SK-N-SH (cell line): ENCODE measurements at regions not wholly inside any gene's neighbourhood (a gene's known extent, or its start where the extent isn't known, plus 50 kb on each side); places are given as distances from the start of the nearest gene placed in this dataset.

ENCODE experiments used
- CTCF ChIA-PET: fragments of 300-600, 350-600 bp; formaldehyde crosslinking; extraction: SDS; loops from one replicate; lab custom pipeline; 2021; lab: Yijun Ruan, JAX
- POLR2A ChIA-PET: fragments of 350-600 bp; sonication (Branson Sonifier 250); formaldehyde crosslinking; extraction: SDS; loops from one replicate; lab custom pipeline; 2020; ENCODE audit warnings: antibody characterized with exemption, inconsistent platforms; lab: Yijun Ruan, JAX
- DNase-seq: peaks from one replicate; pipeline ENCODE4 v3.0.0; 2012
- H2AFZ ChIP-seq: fragments of 200-600 bp; sonication (generic); 2 replicates; pipeline ENCODE4 v1.8.1; 2016; ENCODE audit warnings: antibody characterized with exemption, mild to moderate bottlenecking, low read depth
- H3F3A ChIP-seq: fragments of 200-600 bp; sonication (generic); replicated peaks from 2 replicates; pipeline ENCODE3; 2016; ENCODE audit warnings: antibody characterized with exemption, mild to moderate bottlenecking; ENCODE audit not compliant: insufficient read depth
- H3K27ac ChIP-seq, 2 experiments: fragments of 200-500 bp in 1 of 2; fragments of 200-600 bp in 1 of 2; sonication (Bioruptor generic) in 1 of 2; sonication (generic), shearing (Covaris generic) in 1 of 2; 2 replicates each; pipeline versions ENCODE4 v1.5.1 to v1.6.1; 2014 to 2016; ENCODE audit warnings: low read depth in 2 of 2, inconsistent platforms in 1 of 2, low read length in 1 of 2, mild to moderate bottlenecking in 1 of 2, mixed read lengths in 1 of 2
- H3K27me3 ChIP-seq: fragments of 200-600 bp; sonication (generic), shearing (Covaris generic); 2 replicates; pipeline ENCODE4 v1.6.1; 2016; ENCODE audit warnings: mixed run types; ENCODE audit not compliant: insufficient read depth
- H3K36me3 ChIP-seq, 2 experiments: fragments of 200-500 bp in 1 of 2; fragments of 200-600 bp in 1 of 2; sonication (Bioruptor generic) in 1 of 2; sonication (generic) in 1 of 2; replicated peaks in 1 of 2; 2 replicates each; pipeline versions ENCODE3 to v1.5.1; 2014 to 2016; ENCODE audit warnings: low read length in 1 of 2, mild to moderate bottlenecking in 1 of 2; ENCODE audit not compliant: insufficient read depth in 2 of 2, control insufficient read depth in 1 of 2
- H3K4me1 ChIP-seq, 2 experiments: fragments of 200-500 bp in 1 of 2; fragments of 200-600 bp in 1 of 2; sonication (Bioruptor generic) in 1 of 2; sonication (generic), shearing (Covaris generic) in 1 of 2; 2 replicates each; pipeline versions ENCODE4 v1.5.1 to v1.6.1; 2014 to 2016; ENCODE audit warnings: low read depth in 1 of 2, low read length in 1 of 2, mixed run types in 1 of 2; ENCODE audit not compliant: insufficient read depth in 2 of 2, control insufficient read depth in 1 of 2
- H3K4me2 ChIP-seq: fragments of 200-600 bp; sonication (generic), shearing (Covaris generic); 2 replicates; pipeline ENCODE4 v1.6.1; 2017; ENCODE audit warnings: mixed run types
- H3K4me3 ChIP-seq, 2 experiments: fragments of 200-500 bp in 1 of 2; fragments of 200-600 bp in 1 of 2; sonication (Bioruptor generic) in 1 of 2; sonication (generic), shearing (Covaris generic) in 1 of 2; 2 replicates each; pipeline versions ENCODE4 v1.5.1 to v1.8.1; 2014 to 2016; ENCODE audit warnings: low read depth in 2 of 2, inconsistent platforms in 1 of 2, low read length in 1 of 2, mild to moderate bottlenecking in 1 of 2, mixed read lengths in 1 of 2, moderate library complexity in 1 of 2
- H3K79me2 ChIP-seq: fragments of 200-600 bp; sonication (generic); 2 replicates; pipeline ENCODE4 v1.8.1; 2017; ENCODE audit warnings: mild to moderate bottlenecking; ENCODE audit not compliant: insufficient read depth
- H3K9ac ChIP-seq: fragments of 200-600 bp; sonication (generic); 2 replicates; pipeline ENCODE4 v1.6.1; 2017; ENCODE audit warnings: mixed run types
- H3K9me2 ChIP-seq: fragments of 200-600 bp; sonication (generic); 2 replicates; pipeline ENCODE4 v1.6.1; 2017; ENCODE audit warnings: mixed run types
- H3K9me3 ChIP-seq: fragments of 200-600 bp; sonication (generic); 2 replicates; pipeline ENCODE4 v1.6.1; 2017; ENCODE audit warnings: mixed run types, mild to moderate bottlenecking, moderate library complexity
- H4K20me1 ChIP-seq: fragments of 200-600 bp; sonication (generic); 2 replicates; pipeline ENCODE4 v1.6.1; 2017; ENCODE audit warnings: mild to moderate bottlenecking, mixed run types; ENCODE audit not compliant: insufficient read depth
- CHD2 ChIP-seq: fragments of 150-350 bp; IDR thresholded peaks from 2 replicates; pipeline ENCODE4 v1.6.1; 2018; ENCODE audit warnings: low read length; ENCODE audit not compliant: partially characterized antibody
- CTCF ChIP-seq: fragments of 200-600 bp; sonication (generic); IDR thresholded peaks from 2 replicates; pipeline ENCODE4 v1.6.1; 2017; ENCODE audit warnings: antibody characterized with exemption, mild to moderate bottlenecking, moderate library complexity
- ELF1 ChIP-seq: IDR thresholded peaks from 2 replicates; pipeline ENCODE4 v1.4.0; 2012
- EP300 ChIP-seq, 2 experiments: IDR thresholded peaks; 2 replicates each; pipeline versions ENCODE4 v1.4.0 to v1.6.1; 2012; ENCODE audit warnings: borderline replicate concordance in 1 of 2, low read depth in 1 of 2, low read length in 1 of 2
- FOSL2 ChIP-seq: IDR thresholded peaks from 2 replicates; pipeline ENCODE4 v1.4.0; 2012; ENCODE audit warnings: low read depth, mild to moderate bottlenecking, moderate library complexity, borderline replicate concordance
- FOXJ3 ChIP-seq: sonication (generic); formaldehyde crosslinking; IDR thresholded peaks from 2 replicates; pipeline ENCODE4 v1.5.1; 2020; ENCODE audit warnings: mild to moderate bottlenecking, missing genetic modification reagents
- FOXM1 ChIP-seq: IDR thresholded peaks from 2 replicates; pipeline ENCODE4 v1.4.0; 2012; ENCODE audit warnings: low read depth, mild to moderate bottlenecking
- GATA2 ChIP-seq: sonication (generic); formaldehyde crosslinking; IDR thresholded peaks from 2 replicates; pipeline ENCODE4 v1.5.0; 2020; ENCODE audit warnings: mild to moderate bottlenecking, missing genetic modification reagents
- IRF3 ChIP-seq: fragments of 150-350 bp; IDR thresholded peaks from 2 replicates; pipeline ENCODE4 v1.6.1; 2016; ENCODE audit warnings: mild to moderate bottlenecking, low read depth, low read length
- JUND ChIP-seq: IDR thresholded peaks from 2 replicates; pipeline ENCODE4 v1.4.0; 2012
- MAX ChIP-seq: IDR thresholded peaks from 2 replicates; pipeline ENCODE4 v1.4.0; 2012; ENCODE audit warnings: low read depth
- MXI1 ChIP-seq: IDR thresholded peaks from 2 replicates; pipeline ENCODE4 v1.6.1; 2012; ENCODE audit warnings: mild to moderate bottlenecking, low read depth, low read length, improper control_type of control experiment
- NRF1 ChIP-seq: IDR thresholded peaks from 2 replicates; pipeline ENCODE4 v1.6.1; 2012; ENCODE audit warnings: low read depth, mild to moderate bottlenecking, low read length
- PBX3 ChIP-seq: IDR thresholded peaks from 2 replicates; pipeline ENCODE4; 2012
- POLR2AphosphoS5 ChIP-seq: IDR thresholded peaks from 2 replicates; pipeline ENCODE4 v1.6.1; 2012; ENCODE audit warnings: low read depth, low read length
- RAD21 ChIP-seq: IDR thresholded peaks from 2 replicates; pipeline ENCODE4 v1.6.1; 2012; ENCODE audit warnings: mild to moderate bottlenecking, low read length
- RCOR1 ChIP-seq: fragments of 150-350 bp; IDR thresholded peaks from 2 replicates; pipeline ENCODE4 v1.6.1; 2017; ENCODE audit warnings: antibody characterized with exemption, low read length
- RFX5 ChIP-seq: IDR thresholded peaks from 2 replicates; pipeline ENCODE4 v1.6.1; 2012; ENCODE audit warnings: mild to moderate bottlenecking, improper control_type of control experiment, low read length
- SMC3 ChIP-seq: IDR thresholded peaks from 2 replicates; pipeline ENCODE4 v1.6.1; 2012; ENCODE audit warnings: low read depth, low read length, improper control_type of control experiment
- TAF1 ChIP-seq: IDR thresholded peaks from 2 replicates; pipeline ENCODE4 v1.6.1; 2012; ENCODE audit warnings: low read depth, mild to moderate bottlenecking, low read length, moderate library complexity, borderline replicate concordance
- TCF12 ChIP-seq: IDR thresholded peaks from 2 replicates; pipeline ENCODE4 v1.4.0; 2012
- TEAD4 ChIP-seq: IDR thresholded peaks from 2 replicates; pipeline ENCODE4 v1.4.0; 2012; ENCODE audit warnings: mild to moderate bottlenecking, borderline replicate concordance; ENCODE audit not compliant: insufficient read depth
- USF2 ChIP-seq: fragments of 150-350 bp; IDR thresholded peaks from 2 replicates; pipeline ENCODE4 v1.6.1; 2017; ENCODE audit warnings: antibody characterized with exemption, low read length, low read depth, borderline replicate concordance
- WGBS: methylation state at CpG from one replicate; pipeline ENCODE4 v1.1.6; 2017; ENCODE audit warnings: low lambda C conversion rate; 5-methylcytosine and 5-hydroxymethylcytosine counted together

- ChIA-PET CTCF (interaction anchor here (0.6 kb wide), 1 partner anchor 15 kb away, joined by 5 read pairs; no protein-coding TSS in a partner anchor), POLR2A (no interaction called here)
- no peaks in the 10 kb centered on the region for H3K27me3 ChIP-seq
- H3K79me2 ChIP-seq = no peaks in the 10 kb centered on the region
- no peaks in the 10 kb centered on the region for H3F3A ChIP-seq
- H3K4me3 ChIP-seq = no peak overlapping the region
- no peak overlapping the region for H2AFZ ChIP-seq
- H3K4me1 ChIP-seq = no peaks in the 10 kb centered on the region
- H3K9me3 ChIP-seq = no peaks in the 10 kb centered on the region
- no peaks in the 10 kb centered on the region for H4K20me1 ChIP-seq
- no peak overlapping the region for H3K9ac ChIP-seq
- no peak for DNase-seq
- H3K36me3 ChIP-seq = no peaks in the 10 kb centered on the region
- no peak overlapping the region for H3K27ac ChIP-seq
- WGBS = 48% methylated on average over 3 of the region's 3 CpGs
- no peak overlapping the region for H3K4me2 ChIP-seq
- no peaks in the 10 kb centered on the region for H3K9me2 ChIP-seq
- TF ChIP-seq RFX5 = no peak
- TF ChIP-seq TEAD4 = no peak
- TF ChIP-seq FOSL2 = no peak
- no peak for TF ChIP-seq IRF3
- no peak for TF ChIP-seq JUND
- no peak for TF ChIP-seq MAX
- TF ChIP-seq RCOR1 = no peak
- TF ChIP-seq NRF1 = no peak
- no peak for TF ChIP-seq CHD2
- TF ChIP-seq FOXJ3 (CRISPR knock-in tag) = no peak
- TF ChIP-seq ELF1 = no peak
These were observed 286.8 kb upstream of the THRB start for GRCh38 chr3:24781454-24781853.

GRCh38 chr3:24793896-24794295 lies 299.2 kb upstream of the THRB start:
- Histone ChIP-seq H3K79me2 (no peaks in the 10 kb centered on the region), H4K20me1 (no peaks in the 10 kb centered on the region), H3F3A (no peaks in the 10 kb centered on the region), H3K27me3 (no peaks in the 10 kb centered on the region), H3K9ac (no peak overlapping the region), H2AFZ (no peak overlapping the region), H3K4me3 (no peak overlapping the region), H3K4me2 (no peak overlapping the region), H3K9me2 (no peaks in the 10 kb centered on the region), H3K4me1 (peaks cover 0 to 3% of the 10 kb centered on the region in 2 experiments; a peak in 1 of 4 replicates), H3K27ac (no peak overlapping the region), H3K36me3 (no peaks in the 10 kb centered on the region), H3K9me3 (no peaks in the 10 kb centered on the region)
- WGBS = 39% methylated on average over 5 of the region's 5 CpGs
- ChIA-PET POLR2A (no interaction called here), CTCF (no interaction called here)
- no peak for DNase-seq
- TF ChIP-seq TCF12 = no peak
- no peak for TF ChIP-seq SMC3
- TF ChIP-seq FOXM1 = no peak
- TF ChIP-seq RCOR1 = no peak
- no peak for TF ChIP-seq RAD21
- no peak for TF ChIP-seq MXI1
- no peak for TF ChIP-seq USF2
- TF ChIP-seq FOSL2 = no peak
- no peak for TF ChIP-seq CHD2
- no peak for TF ChIP-seq POLR2AphosphoS5
- no peak for TF ChIP-seq MAX
- TF ChIP-seq GATA2 (CRISPR knock-in tag) = no peak
- no peak for TF ChIP-seq TAF1
- no peak for TF ChIP-seq PBX3
- TF ChIP-seq RFX5 = no peak
- no peak for TF ChIP-seq EP300 (IDR thresholded peaks at IDR 0.05; ENCODE audit: borderline replicate concordance in 1 of 2, low read depth in 1 of 2, low read length in 1 of 2)
- no peak for TF ChIP-seq IRF3
- no peak for TF ChIP-seq CTCF
- TF ChIP-seq ELF1 = no peak
